ENCODE measurements at regions not wholly inside any gene's neighbourhood (a gene's known extent, or its start where the extent isn't known, plus 50 kb on each side); places are given as distances from the start of the nearest gene placed in this dataset.

GRCh38 chr5:105968981-105969380, 1701.8 kb downstream of the EFNA5 start (continued):
- TF ChIP-seq USF1 (IDR thresholded peaks at IDR 0.05; ENCODE audit: borderline replicate concordance, low read depth): no peak
- no peak for TF ChIP-seq CTCF (IDR thresholded peaks at IDR 0.05)

- H2AFZ ChIP-seq (ENCODE audit: low read depth): no peak overlapping the region
- no peaks in the 10 kb centered on the region for H3K4me1 ChIP-seq (ENCODE audit: control insufficient read depth in 1 of 2, insufficient read depth in 2 of 2, low read depth in 1 of 2, low read length in 1 of 2)
- POLR2A ChIA-PET: no interaction called here
- no peak overlapping the region for H3K27ac ChIP-seq (ENCODE audit: low read depth in 2 of 2, low read length in 1 of 2)
- peaks cover 4% of the 10 kb centered on the region; the same call in 1 of the 2 replicates for H3K9me2 ChIP-seq
- no peak overlapping the region for H3K4me2 ChIP-seq
- TF ChIP-seq TCF12 (IDR thresholded peaks at IDR 0.05) (no peak), NFIC (IDR thresholded peaks at IDR 0.05; ENCODE audit: borderline replicate concordance) (no peak), ELF1 (IDR thresholded peaks at IDR 0.05) (no peak), CTCF (IDR thresholded peaks at IDR 0.05) (no peak), ZBTB33 (IDR thresholded peaks at IDR 0.05; ENCODE audit: borderline replicate concordance, low read depth) (no peak), SIN3A (IDR thresholded peaks at IDR 0.05; ENCODE audit: borderline replicate concordance, low read depth, low read length) (no peak), FOSL2 (IDR thresholded peaks at IDR 0.05; ENCODE audit: borderline replicate concordance, low read depth) (no peak), MEF2A (IDR thresholded peaks at IDR 0.05; ENCODE audit: borderline replicate concordance, low read depth) (no peak), FOXJ3 (CRISPR knock-in tag; IDR thresholded peaks at IDR 0.05) (no peak), SMC3 (IDR thresholded peaks at IDR 0.05; ENCODE audit: low read depth, low read length) (no peak), CHD2 (IDR thresholded peaks at IDR 0.05; ENCODE audit: low read length, partially characterized antibody) (no peak), FOXM1 (IDR thresholded peaks at IDR 0.05; ENCODE audit: low read depth) (no peak)
- no peaks in the 10 kb centered on the region for H3F3A ChIP-seq (replicated peaks; ENCODE audit: insufficient read depth)
- H3K9ac ChIP-seq: no peak overlapping the region
- H3K27me3 ChIP-seq (ENCODE audit: insufficient read depth): no peaks in the 10 kb centered on the region
- 55% methylated on average over 2 of the region's 2 CpGs for WGBS (ENCODE audit: low lambda C conversion rate)
- DNase-seq: no peak
- H4K20me1 ChIP-seq (ENCODE audit: insufficient read depth): no peaks in the 10 kb centered on the region
- no peak overlapping the region for H3K4me3 ChIP-seq (ENCODE audit: low read depth in 2 of 2, low read length in 1 of 2)
- H3K9me3 ChIP-seq: no peaks in the 10 kb centered on the region
- CTCF ChIA-PET: no interaction called here
- H3K79me2 ChIP-seq (ENCODE audit: insufficient read depth): no peaks in the 10 kb centered on the region
- no peaks in the 10 kb centered on the region for H3K36me3 ChIP-seq (replicated peaks in 1 of 2; ENCODE audit: control insufficient read depth in 1 of 2, insufficient read depth in 2 of 2, low read length in 1 of 2)
Observed at GRCh38 chr5:105963696-105964255, 1707.0 kb downstream of the EFNA5 start.
